Spleen (tissue), 7 donors: ENCODE measurements at regions not wholly inside any gene's neighbourhood (a gene's known extent, or its start where the extent isn't known, plus 50 kb on each side); places are given as distances from the start of the nearest gene placed in this dataset.

ENCODE experiments used
- POLR2A ChIP-seq, 3 donors: fragments of 450-650 bp; IDR thresholded peaks; one replicate each; pipeline ENCODE4 v1.5.1; 2017; ENCODE audit warnings: antibody characterized with exemption in 3 of 3, mild to moderate bottlenecking in 1 of 3
- TF ChIP-seq, protein P1 (sequence below), 11 experiments: fragments of 200-600 bp in 7 of 11; fragments of 450-650 bp in 4 of 11; sonication (generic) in 4 of 11; IDR thresholded peaks in 8 of 11; conservative IDR thresholded peaks in 3 of 11; 1 replicate in 7 of 11; 2 replicates in 4 of 11; pipeline versions ENCODE4 v1.4.0 to v1.8.0; 2016 to 2021; ENCODE audit warnings: antibody characterized with exemption in 11 of 11, inconsistent platforms in 4 of 11, mild to moderate bottlenecking in 1 of 11
- donor health status: DM: no; HTN: no; CAD: no; lungs with moderate emphysema.
- donor health status: DM: no; HTN: no; CAD: no.
- donor health status: DM: no; HTN: no; CAD: no.

DNA sequence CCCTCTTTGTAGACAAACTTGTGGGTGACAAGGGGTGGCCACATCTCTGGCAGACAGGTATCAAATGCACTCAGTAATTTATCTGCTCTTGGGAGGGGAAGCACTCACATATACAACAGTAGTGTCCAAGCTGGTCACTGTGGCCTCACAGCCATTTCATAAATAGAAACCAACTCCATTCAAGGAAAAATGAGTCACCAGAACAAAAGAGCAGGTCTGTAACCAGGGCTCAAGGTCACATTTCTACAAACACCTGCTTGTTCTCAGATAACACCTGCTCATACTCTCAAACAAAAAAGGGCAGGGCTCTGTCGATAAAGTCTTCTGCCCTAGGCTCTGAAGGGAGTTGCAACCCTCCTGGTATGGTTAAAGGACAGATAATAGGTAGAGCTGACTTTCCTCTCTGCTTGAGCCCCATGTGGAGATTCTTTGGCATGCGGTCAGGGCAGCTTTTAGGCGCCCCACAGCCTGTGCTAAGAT, 459.0 kb downstream of the BCL11A start:
- TF ChIP-seq, protein P1, sequence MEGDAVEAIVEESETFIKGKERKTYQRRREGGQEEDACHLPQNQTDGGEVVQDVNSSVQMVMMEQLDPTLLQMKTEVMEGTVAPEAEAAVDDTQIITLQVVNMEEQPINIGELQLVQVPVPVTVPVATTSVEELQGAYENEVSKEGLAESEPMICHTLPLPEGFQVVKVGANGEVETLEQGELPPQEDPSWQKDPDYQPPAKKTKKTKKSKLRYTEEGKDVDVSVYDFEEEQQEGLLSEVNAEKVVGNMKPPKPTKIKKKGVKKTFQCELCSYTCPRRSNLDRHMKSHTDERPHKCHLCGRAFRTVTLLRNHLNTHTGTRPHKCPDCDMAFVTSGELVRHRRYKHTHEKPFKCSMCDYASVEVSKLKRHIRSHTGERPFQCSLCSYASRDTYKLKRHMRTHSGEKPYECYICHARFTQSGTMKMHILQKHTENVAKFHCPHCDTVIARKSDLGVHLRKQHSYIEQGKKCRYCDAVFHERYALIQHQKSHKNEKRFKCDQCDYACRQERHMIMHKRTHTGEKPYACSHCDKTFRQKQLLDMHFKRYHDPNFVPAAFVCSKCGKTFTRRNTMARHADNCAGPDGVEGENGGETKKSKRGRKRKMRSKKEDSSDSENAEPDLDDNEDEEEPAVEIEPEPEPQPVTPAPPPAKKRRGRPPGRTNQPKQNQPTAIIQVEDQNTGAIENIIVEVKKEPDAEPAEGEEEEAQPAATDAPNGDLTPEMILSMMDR (IDR thresholded peaks at IDR 0.05 in 8 of 11, conservative IDR thresholded peaks at IDR 0.05 in 3 of 11): no peak
- no peak for TF ChIP-seq POLR2A (IDR thresholded peaks at IDR 0.05)
